Astrocyte of the spinal cord (primary cell): ENCODE measurements at regions not wholly inside any gene's neighbourhood (a gene's known extent, or its start where the extent isn't known, plus 50 kb on each side); places are given as distances from the start of the nearest gene placed in this dataset.

Experiments
- DNase-seq: peaks from one replicate; pipeline ENCODE4 v3.0.0; 2011; ENCODE audit warnings: low read depth, low spot score
- H3K4me3 ChIP-seq: 2 replicates; pipeline ENCODE4 v1.5.1; 2011; ENCODE audit warnings: low read depth, mild to moderate bottlenecking, low read length, moderate library complexity
- in situ Hi-C: cut with HindIII; loops from 2 replicates; pipeline ENCODE4 v1.10.0; 2017; ENCODE audit warnings: low sequenced_read_pairs
- TF ChIP-seq, protein P1 (sequence below): IDR thresholded peaks from 2 replicates; pipeline ENCODE4 v1.5.1; 2012; ENCODE audit warnings: low read depth, mild to moderate bottlenecking, low read length, inconsistent platforms

DNA sequence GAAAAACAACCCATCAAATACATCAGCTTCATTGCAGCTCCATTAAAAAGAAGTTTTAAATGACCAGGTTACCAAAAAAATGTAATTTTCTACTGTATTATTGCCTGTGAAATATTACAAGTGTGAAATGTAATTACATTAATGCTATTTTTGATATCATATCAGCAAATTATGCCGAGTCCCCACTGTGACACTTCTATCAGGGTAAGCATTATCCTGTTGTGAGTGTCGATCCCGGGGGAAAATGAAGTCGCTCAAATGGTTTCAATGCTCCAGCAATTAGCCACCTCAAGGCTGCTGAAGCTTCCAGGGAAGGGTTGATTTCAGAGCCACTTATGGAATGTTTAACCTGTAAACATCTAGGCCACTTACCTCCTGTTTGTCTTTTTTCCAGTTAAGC, 70.4 kb downstream of the RCN1 start:
- no peak overlapping the region for H3K4me3 ChIP-seq
- TF ChIP-seq, protein P1, sequence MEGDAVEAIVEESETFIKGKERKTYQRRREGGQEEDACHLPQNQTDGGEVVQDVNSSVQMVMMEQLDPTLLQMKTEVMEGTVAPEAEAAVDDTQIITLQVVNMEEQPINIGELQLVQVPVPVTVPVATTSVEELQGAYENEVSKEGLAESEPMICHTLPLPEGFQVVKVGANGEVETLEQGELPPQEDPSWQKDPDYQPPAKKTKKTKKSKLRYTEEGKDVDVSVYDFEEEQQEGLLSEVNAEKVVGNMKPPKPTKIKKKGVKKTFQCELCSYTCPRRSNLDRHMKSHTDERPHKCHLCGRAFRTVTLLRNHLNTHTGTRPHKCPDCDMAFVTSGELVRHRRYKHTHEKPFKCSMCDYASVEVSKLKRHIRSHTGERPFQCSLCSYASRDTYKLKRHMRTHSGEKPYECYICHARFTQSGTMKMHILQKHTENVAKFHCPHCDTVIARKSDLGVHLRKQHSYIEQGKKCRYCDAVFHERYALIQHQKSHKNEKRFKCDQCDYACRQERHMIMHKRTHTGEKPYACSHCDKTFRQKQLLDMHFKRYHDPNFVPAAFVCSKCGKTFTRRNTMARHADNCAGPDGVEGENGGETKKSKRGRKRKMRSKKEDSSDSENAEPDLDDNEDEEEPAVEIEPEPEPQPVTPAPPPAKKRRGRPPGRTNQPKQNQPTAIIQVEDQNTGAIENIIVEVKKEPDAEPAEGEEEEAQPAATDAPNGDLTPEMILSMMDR: no peak
- no peak for DNase-seq
- in situ Hi-C loops: no loop called here

DNA sequence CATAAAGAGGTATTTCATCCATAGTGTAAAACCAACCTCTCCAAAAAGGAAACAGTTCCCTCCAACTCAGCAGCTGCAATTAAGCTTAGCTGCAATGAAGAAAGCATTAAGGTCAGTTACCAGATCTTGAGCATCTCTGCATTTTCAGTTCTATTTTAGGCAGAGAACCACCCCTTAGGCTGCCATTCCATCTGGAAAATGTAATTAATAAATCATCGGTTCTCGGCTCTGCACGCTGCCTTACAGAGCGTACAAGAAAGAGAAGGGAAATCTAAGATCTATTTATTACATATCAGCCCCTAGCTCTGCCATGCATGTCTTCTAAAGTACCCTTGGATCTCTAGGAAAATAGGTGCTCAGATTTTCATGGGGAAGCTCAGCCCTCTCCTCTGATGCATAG, 71.5 kb downstream of the RCN1 start:
- in situ Hi-C loops: no loop called here
- TF ChIP-seq, protein P1: no peak
- H3K4me3 ChIP-seq: no peak overlapping the region
- no peak for DNase-seq

DNA sequence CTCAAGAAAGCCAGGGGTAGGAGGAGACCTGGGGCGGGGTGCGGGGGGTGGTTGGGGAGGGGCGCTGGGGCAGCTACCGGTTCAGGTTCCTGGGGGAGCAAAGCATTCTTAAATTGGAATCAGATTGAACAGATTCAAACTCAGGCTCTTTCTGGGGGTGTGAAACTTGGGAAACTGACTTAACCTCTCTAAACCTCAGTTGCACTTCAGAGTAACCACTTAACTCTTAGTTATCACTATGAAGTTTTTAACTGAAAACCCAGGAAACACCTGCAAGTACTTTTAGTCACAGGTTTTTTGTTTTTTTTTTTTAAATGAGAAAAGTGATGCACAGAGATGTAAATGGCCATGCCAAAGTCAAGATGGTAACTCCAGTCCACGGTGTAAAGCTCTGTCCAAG, 72.0 kb downstream of the RCN1 start:
- no peak overlapping the region for H3K4me3 ChIP-seq
- in situ Hi-C loops: no loop called here
- TF ChIP-seq, protein P1: no peak
- no peak for DNase-seq

DNA sequence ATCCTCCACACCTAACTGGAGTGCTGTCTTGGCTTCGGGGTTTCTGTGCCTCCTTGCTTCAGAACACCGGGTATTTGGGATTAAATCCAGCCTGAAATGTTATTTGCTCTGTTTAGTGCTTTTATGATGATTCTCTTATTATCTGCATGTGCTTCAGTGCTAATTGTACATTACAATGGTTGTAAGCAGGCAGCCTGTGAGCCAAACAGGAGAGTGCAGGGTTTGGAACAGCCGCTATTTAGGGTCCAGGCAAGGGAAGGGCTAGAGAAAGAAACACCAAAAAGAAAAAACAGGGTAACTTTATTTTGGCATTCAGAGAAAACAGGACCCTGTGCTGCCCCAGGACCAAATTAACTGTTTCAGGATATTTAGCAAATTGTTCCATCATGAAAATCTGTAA, 72.7 kb downstream of the RCN1 start:
- in situ Hi-C loops: no loop called here
- no peak for DNase-seq
- H3K4me3 ChIP-seq: no peak overlapping the region
- TF ChIP-seq, protein P1: no peak

DNA sequence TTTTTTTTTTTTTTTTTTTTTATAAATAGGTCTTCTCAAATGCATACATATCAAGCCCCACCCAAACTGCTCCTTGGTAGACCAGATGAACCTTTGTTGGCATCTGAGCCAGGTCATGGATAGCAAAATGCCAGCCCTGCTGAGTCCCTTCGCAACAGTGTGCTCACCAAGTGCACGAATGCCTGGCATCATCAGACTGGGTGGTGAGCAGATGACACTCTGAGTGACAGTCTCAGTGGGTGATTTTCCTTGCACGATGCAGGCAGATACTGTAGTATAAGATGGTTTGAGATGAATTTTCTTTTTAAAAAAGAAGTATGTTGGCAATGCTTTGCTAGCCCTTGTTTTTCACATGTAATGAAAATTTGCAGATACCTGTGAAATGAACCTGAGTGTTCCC, 74.0 kb downstream of the RCN1 start:
- TF ChIP-seq, protein P1: no peak
- no peak overlapping the region for H3K4me3 ChIP-seq
- DNase-seq: no peak
- in situ Hi-C loops: no loop called here

DNA sequence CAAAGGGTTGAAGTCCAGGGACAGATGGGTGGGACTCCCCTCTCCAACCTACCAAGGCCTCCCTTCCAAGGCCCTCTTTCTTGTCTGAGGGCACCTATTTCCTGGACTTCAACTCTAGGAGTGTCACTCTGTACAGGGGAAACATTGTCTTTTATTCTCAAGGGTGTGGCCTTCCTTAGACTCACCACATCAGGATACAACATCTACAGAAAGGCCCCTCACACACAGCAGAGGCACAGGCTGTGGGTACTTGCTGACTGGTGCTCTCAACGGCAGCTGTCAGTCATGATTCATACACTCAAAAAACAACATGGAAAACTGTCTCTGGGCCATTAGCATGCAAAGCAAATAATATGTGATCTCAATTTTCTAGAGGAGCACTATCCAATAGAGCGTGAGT, 78.0 kb downstream of the RCN1 start:
- in situ Hi-C loops: no loop called here
- TF ChIP-seq, protein P1: no peak
- no peak for DNase-seq
- no peak overlapping the region for H3K4me3 ChIP-seq

DNA sequence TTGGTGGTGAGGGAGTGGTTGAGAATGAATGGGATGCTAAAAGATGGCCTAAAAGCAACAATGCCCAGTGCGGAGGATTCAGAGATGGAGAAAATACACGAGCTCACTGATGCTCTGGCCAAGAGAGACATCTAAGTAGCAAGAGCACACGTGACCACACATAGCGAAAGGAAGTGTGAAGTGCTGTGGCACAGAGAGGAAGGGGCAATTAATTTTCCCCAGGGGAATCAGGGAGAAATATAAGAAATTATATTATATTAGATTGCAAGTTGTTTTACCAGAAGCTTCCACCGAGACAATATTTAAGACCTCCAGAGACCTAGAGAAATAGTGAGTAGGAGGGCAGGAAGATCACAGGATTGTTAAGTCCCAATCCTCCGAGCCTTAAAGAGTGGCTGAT, 80.6 kb downstream of the RCN1 start:
- TF ChIP-seq, protein P1: no peak
- no peak for DNase-seq
- in situ Hi-C loops: no loop called here
- H3K4me3 ChIP-seq: no peak overlapping the region
